22Rv1 (cell line): ENCODE measurements at regions not wholly inside any gene's neighbourhood (a gene's known extent, or its start where the extent isn't known, plus 50 kb on each side); places are given as distances from the start of the nearest gene placed in this dataset.
"Not testable (repeated sequence)": the region's sequence is repeated elsewhere in the genome, so short reads cannot be mapped to it uniquely, and the experiment has no call there.

Source experiments
- ZFX ChIP-seq: fragments of 450-650 bp; IDR thresholded peaks from 2 replicates; pipeline ENCODE4 v1.6.1; 2017; ENCODE audit warnings: antibody characterized with exemption, borderline replicate concordance
- TF ChIP-seq, protein P1 (sequence below): fragments of 450-650 bp; IDR thresholded peaks from 2 replicates; pipeline ENCODE4 v1.5.1; 2017; ENCODE audit warnings: mild to moderate bottlenecking

DNA sequence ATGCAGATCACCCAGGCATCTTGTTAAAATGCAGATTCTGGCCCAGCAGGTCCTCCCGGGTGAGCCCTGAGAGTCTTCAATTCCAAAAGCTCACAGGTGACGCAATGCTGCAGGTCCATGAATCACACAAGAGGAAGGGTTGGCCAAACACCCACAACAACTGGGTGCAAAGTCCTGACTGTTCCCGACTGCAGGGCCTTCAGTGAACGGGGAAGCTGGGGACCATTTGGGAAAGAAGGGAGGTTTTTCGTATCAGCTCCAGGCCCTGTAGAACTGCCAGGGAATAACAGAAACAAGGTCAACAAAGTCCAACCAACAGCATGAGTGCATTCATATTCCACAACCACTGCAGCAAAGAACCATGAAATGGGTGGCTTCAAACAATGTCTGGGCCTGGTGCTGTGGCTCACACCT lies 106.1 kb upstream of the ROPN1B start:
- TF ChIP-seq, protein P1, sequence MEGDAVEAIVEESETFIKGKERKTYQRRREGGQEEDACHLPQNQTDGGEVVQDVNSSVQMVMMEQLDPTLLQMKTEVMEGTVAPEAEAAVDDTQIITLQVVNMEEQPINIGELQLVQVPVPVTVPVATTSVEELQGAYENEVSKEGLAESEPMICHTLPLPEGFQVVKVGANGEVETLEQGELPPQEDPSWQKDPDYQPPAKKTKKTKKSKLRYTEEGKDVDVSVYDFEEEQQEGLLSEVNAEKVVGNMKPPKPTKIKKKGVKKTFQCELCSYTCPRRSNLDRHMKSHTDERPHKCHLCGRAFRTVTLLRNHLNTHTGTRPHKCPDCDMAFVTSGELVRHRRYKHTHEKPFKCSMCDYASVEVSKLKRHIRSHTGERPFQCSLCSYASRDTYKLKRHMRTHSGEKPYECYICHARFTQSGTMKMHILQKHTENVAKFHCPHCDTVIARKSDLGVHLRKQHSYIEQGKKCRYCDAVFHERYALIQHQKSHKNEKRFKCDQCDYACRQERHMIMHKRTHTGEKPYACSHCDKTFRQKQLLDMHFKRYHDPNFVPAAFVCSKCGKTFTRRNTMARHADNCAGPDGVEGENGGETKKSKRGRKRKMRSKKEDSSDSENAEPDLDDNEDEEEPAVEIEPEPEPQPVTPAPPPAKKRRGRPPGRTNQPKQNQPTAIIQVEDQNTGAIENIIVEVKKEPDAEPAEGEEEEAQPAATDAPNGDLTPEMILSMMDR = not testable (repeated sequence)
- not testable (repeated sequence) for TF ChIP-seq ZFX
